ENCODE measurements at regions not wholly inside any gene's neighbourhood (a gene's known extent, or its start where the extent isn't known, plus 50 kb on each side); places are given as distances from the start of the nearest gene placed in this dataset.

GRCh38 chr1:38456531-38456876 lies 403.1 kb downstream of the RRAGC start:
- H3K27ac Mint-ChIP-seq: peak overlapping the region in 1 of 3 experiments; percentile 47; a peak in 1 of 7 replicates

More at GRCh38 chr1:38456531-38456876, 403.1 kb downstream of the RRAGC start:
- no peak overlapping the region for H2AK5ac ChIP-seq (ENCODE audit: insufficient read length, low read length)
- no peaks in the 10 kb centered on the region for H4K20me1 ChIP-seq (ENCODE audit: control insufficient read depth, insufficient read depth, insufficient read length)
- H3K23ac ChIP-seq (ENCODE audit: insufficient read length, low read depth, low read length): no peak overlapping the region
- no peak overlapping the region for H3K4me2 ChIP-seq (ENCODE audit: insufficient read depth, insufficient read length, low read length)
- H3K23me2 ChIP-seq (ENCODE audit: insufficient read length, low read depth, low read length, poor library complexity, severe bottlenecking): no peaks in the 10 kb centered on the region
- no peak overlapping the region for H3K56ac ChIP-seq (ENCODE audit: insufficient read length, low read depth, low read length)
- no peak overlapping the region for H2BK12ac ChIP-seq (ENCODE audit: insufficient read length, low read depth, low read length)
- no peak for DNase-seq
- no peak overlapping the region for H3T11ph ChIP-seq (ENCODE audit: low read length)
- H2BK20ac ChIP-seq (ENCODE audit: low read depth, low read length, poor library complexity, severe bottlenecking): no peak overlapping the region
- no peak overlapping the region for H4K8ac ChIP-seq (replicated peaks; ENCODE audit: insufficient read length, low read depth, low read length)
- no peak overlapping the region for H3K4ac ChIP-seq (ENCODE audit: low read depth, low read length)
- peaks cover 0 to 5% of the 10 kb centered on the region in 2 experiments; a peak in 2 of 5 replicates for H3K9me3 Mint-ChIP-seq
- no peaks in the 10 kb centered on the region for H3K79me1 ChIP-seq (ENCODE audit: insufficient read depth, low read depth, low read length, poor library complexity, severe bottlenecking)
- H3K4me3 Mint-ChIP-seq: no peak overlapping the region
- H3K9ac ChIP-seq (ENCODE audit: extremely low read depth, insufficient read length, low read length): no peak overlapping the region
- H2BK5ac ChIP-seq (ENCODE audit: insufficient read length, low read length): no peak overlapping the region
- H3K27ac ChIP-seq (ENCODE audit: insufficient read length, low read depth, low read length): no peak overlapping the region
- WGBS (ENCODE audit: extremely low coverage, insufficient read length, low lambda C conversion rate): no CpG with 5 or more reads among the region's 2 CpGs
- no peak overlapping the region for H4K91ac ChIP-seq (ENCODE audit: insufficient read length, low read depth, low read length)
- no peak overlapping the region for H2BK15ac ChIP-seq (ENCODE audit: low read depth, low read length)
- no peak overlapping the region for H4K5ac ChIP-seq (ENCODE audit: insufficient read length, low read depth, low read length)
- H3K14ac ChIP-seq (ENCODE audit: insufficient read depth, low read length): no peak overlapping the region
- no peaks in the 10 kb centered on the region for H3K79me2 ChIP-seq (ENCODE audit: insufficient read depth, low read length)
- H3K4me1 Mint-ChIP-seq: peaks cover 21 to 23% of the 10 kb centered on the region in 2 experiments
- H3K27me3 Mint-ChIP-seq (ENCODE audit: low read depth): peaks cover 12% of the 10 kb centered on the region
- H3K9me3 ChIP-seq (ENCODE audit: control insufficient read depth, low read depth, low read length): no peaks in the 10 kb centered on the region
- H3K18ac ChIP-seq (ENCODE audit: insufficient read length, low read depth, low read length): no peak overlapping the region
- H3K27me3 ChIP-seq (ENCODE audit: insufficient read depth, low read length): no peaks in the 10 kb centered on the region
- TF ChIP-seq, protein P1, sequence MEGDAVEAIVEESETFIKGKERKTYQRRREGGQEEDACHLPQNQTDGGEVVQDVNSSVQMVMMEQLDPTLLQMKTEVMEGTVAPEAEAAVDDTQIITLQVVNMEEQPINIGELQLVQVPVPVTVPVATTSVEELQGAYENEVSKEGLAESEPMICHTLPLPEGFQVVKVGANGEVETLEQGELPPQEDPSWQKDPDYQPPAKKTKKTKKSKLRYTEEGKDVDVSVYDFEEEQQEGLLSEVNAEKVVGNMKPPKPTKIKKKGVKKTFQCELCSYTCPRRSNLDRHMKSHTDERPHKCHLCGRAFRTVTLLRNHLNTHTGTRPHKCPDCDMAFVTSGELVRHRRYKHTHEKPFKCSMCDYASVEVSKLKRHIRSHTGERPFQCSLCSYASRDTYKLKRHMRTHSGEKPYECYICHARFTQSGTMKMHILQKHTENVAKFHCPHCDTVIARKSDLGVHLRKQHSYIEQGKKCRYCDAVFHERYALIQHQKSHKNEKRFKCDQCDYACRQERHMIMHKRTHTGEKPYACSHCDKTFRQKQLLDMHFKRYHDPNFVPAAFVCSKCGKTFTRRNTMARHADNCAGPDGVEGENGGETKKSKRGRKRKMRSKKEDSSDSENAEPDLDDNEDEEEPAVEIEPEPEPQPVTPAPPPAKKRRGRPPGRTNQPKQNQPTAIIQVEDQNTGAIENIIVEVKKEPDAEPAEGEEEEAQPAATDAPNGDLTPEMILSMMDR (conservative IDR thresholded peaks at IDR 0.05): no peak
- H3K36me3 Mint-ChIP-seq (ENCODE audit: insufficient read depth in 1 of 3, low read depth in 3 of 3): peaks cover 0 to 14% (median 6%) of the 10 kb centered on the region in 3 experiments; a peak in 4 of 7 replicates
- no peak overlapping the region for H2BK120ac ChIP-seq (ENCODE audit: low read depth, low read length, poor library complexity, severe bottlenecking)
- H2AFZ ChIP-seq (ENCODE audit: low read length): no peak overlapping the region
- peaks cover 4% of the 10 kb centered on the region; the same call in 1 of the 2 replicates for H3K4me1 ChIP-seq (ENCODE audit: insufficient read depth, low read length)

Data from H9 (cell line).